ENCODE measurements at regions not wholly inside any gene's neighbourhood (a gene's known extent, or its start where the extent isn't known, plus 50 kb on each side); places are given as distances from the start of the nearest gene placed in this dataset.

DNA sequence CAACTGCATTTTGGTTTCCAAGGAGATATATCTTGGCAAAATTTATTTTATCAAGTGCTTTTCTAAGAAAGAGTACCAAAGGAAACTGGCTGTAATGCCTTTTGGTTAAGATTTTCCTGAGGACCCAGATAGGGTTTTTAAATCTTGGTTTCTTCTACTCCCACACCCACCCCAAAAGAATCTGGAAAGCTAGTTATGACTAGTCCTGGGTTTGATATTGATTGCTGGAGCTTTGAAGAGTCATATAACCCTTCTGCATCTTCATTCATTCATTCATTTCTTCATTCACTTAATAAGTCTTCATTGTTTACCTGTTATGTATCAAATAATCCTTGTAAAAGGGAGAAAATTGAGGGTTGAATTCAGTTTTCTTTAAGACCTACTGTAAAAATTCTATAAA is 425.2 kb downstream of the PCNX1 start:
- TF ChIP-seq, protein P1, sequence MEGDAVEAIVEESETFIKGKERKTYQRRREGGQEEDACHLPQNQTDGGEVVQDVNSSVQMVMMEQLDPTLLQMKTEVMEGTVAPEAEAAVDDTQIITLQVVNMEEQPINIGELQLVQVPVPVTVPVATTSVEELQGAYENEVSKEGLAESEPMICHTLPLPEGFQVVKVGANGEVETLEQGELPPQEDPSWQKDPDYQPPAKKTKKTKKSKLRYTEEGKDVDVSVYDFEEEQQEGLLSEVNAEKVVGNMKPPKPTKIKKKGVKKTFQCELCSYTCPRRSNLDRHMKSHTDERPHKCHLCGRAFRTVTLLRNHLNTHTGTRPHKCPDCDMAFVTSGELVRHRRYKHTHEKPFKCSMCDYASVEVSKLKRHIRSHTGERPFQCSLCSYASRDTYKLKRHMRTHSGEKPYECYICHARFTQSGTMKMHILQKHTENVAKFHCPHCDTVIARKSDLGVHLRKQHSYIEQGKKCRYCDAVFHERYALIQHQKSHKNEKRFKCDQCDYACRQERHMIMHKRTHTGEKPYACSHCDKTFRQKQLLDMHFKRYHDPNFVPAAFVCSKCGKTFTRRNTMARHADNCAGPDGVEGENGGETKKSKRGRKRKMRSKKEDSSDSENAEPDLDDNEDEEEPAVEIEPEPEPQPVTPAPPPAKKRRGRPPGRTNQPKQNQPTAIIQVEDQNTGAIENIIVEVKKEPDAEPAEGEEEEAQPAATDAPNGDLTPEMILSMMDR (conservative IDR thresholded peaks at IDR 0.05; ENCODE audit: low read length) = no peak
- TF ChIP-seq EZH2phosphoT487 (IDR thresholded peaks at IDR 0.05; ENCODE audit: borderline replicate concordance, low read depth, low read length) = no peak
